Psoas muscle (tissue), 7 donors: ENCODE measurements at regions not wholly inside any gene's neighbourhood (a gene's known extent, or its start where the extent isn't known, plus 50 kb on each side); places are given as distances from the start of the nearest gene placed in this dataset.

Source experiments
- ATAC-seq, 4 donors: fragments of 200-7000 bp; cut with Tn5 transposase; one replicate each; pipeline ENCODE4 v1.9.1; 2020; ENCODE audit warnings: moderate library complexity in 3 of 4, mild to moderate bottlenecking in 2 of 4
- DNase-seq, 2 donors: peaks; one replicate each; pipeline ENCODE4 v3.0.0-alpha.2; 2020
- H3K27ac ChIP-seq: fragments of 200-600 bp; one replicate; pipeline ENCODE4 v1.8.0; 2022
- H3K27me3 ChIP-seq, 3 donors: fragments of 200-600 bp in 1 of 3; one replicate each; pipeline versions ENCODE4 v1.6.1 to v1.8.0; 2013 to 2022; ENCODE audit warnings: low read length in 2 of 3, mild to moderate bottlenecking in 2 of 3, moderate library complexity in 1 of 3; ENCODE audit not compliant: insufficient read depth in 3 of 3
- H3K36me3 ChIP-seq, 2 donors: fragments of 200-600 bp in 1 of 2; one replicate each; pipeline versions ENCODE4 v1.6.1 to v1.8.0; 2013 to 2022; ENCODE audit warnings: low read depth in 1 of 2, mild to moderate bottlenecking in 1 of 2, moderate library complexity in 1 of 2; ENCODE audit not compliant: insufficient read depth in 1 of 2
- H3K4me1 ChIP-seq: fragments of 200-600 bp; one replicate; pipeline ENCODE4 v1.8.0; 2022
- H3K4me3 ChIP-seq: fragments of 200-600 bp; one replicate; pipeline ENCODE4 v1.8.0; 2022; ENCODE audit warnings: mild to moderate bottlenecking
- H3K9me3 ChIP-seq: fragments of 200-600 bp; one replicate; pipeline ENCODE4 v1.8.0; 2022
- WGBS, 3 donors: extraction: QIAGEN DNeasy Blood & Tissue Kit; methylation state at CpG; one replicate each; pipeline versions ENCODE4 v1.1.6 to v1.1.7; 2013; 5-methylcytosine and 5-hydroxymethylcytosine counted together
- intact Hi-C, 2 donors: fragments of 100-400 bp; cut with DNase I; formaldehyde crosslinking; loops; one replicate each; pipeline versions ENCODE4 v1.11.0 to v1.14.2; 2022
- TF ChIP-seq, protein P1 (sequence below): fragments of 200-600 bp; IDR thresholded peaks from one replicate; pipeline ENCODE4 v1.8.0; 2022; ENCODE audit warnings: antibody characterized with exemption
- donor health status: healthy with polysubstance abuse.
- donor health status: DM: no; HTN: no; CAD: no; lungs with moderate emphysema.
- donor health status: Bipolar disorder and iron deficiency.
- donor health status: healthy.
- donor health status: DM: yes; HTN: yes; CAD: no.
- donor health status: DM: no; HTN: no; CAD: no.
- donor health status: DM: yes; HTN: yes; CAD: no.

DNA sequence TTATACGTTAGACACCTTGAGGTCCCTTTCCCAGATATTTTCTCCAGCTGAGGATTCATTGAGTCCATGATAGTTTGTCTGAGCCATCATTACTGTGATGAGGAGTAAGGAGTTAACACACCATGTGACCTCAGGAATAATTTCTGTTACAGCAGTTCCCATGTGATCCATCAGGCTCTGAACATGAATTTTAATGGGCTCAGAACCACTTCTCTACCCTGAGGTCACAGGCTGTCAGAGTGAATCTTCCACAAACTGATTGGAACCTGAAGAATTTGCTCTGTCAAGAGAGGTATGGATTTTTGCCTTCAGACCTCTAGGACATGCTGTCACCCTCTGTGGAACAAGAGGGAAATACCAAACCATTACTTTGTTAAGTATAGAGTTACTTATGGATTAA lies 81.0 kb downstream of the NTMT2 start:
- WGBS, 3 donors, result 80 to 91% (median 90%) methylated on average over 1 of the region's 1 CpG
- H3K27me3 ChIP-seq, result no peaks in the 10 kb centered on the region
- ATAC-seq, result no peak
- H3K4me3 ChIP-seq, result no peak overlapping the region
- TF ChIP-seq, protein P1, sequence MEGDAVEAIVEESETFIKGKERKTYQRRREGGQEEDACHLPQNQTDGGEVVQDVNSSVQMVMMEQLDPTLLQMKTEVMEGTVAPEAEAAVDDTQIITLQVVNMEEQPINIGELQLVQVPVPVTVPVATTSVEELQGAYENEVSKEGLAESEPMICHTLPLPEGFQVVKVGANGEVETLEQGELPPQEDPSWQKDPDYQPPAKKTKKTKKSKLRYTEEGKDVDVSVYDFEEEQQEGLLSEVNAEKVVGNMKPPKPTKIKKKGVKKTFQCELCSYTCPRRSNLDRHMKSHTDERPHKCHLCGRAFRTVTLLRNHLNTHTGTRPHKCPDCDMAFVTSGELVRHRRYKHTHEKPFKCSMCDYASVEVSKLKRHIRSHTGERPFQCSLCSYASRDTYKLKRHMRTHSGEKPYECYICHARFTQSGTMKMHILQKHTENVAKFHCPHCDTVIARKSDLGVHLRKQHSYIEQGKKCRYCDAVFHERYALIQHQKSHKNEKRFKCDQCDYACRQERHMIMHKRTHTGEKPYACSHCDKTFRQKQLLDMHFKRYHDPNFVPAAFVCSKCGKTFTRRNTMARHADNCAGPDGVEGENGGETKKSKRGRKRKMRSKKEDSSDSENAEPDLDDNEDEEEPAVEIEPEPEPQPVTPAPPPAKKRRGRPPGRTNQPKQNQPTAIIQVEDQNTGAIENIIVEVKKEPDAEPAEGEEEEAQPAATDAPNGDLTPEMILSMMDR, result no peak
- no peak overlapping the region for H3K27ac ChIP-seq
- no peaks in the 10 kb centered on the region for H3K36me3 ChIP-seq
- H3K4me1 ChIP-seq, result peaks cover 3% of the 10 kb centered on the region
- H3K9me3 ChIP-seq, result no peaks in the 10 kb centered on the region
- DNase-seq, result no peak
- intact Hi-C loops, result no loop called here

GRCh38 chr1:170230323-170230722 lies 84.6 kb downstream of the NTMT2 start:
- TF ChIP-seq, protein P1, result no peak
- Histone ChIP-seq H3K27me3 (no peaks in the 10 kb centered on the region), H3K4me1 (no peaks in the 10 kb centered on the region), H3K4me3 (no peak overlapping the region), H3K27ac (no peak overlapping the region), H3K9me3 (no peaks in the 10 kb centered on the region), H3K36me3 (no peaks in the 10 kb centered on the region)
- 67 to 73% (median 72%) methylated on average over 1 of the region's 1 CpG for WGBS, 3 donors
- ATAC-seq, result no peak
- DNase-seq, result no peak
- intact Hi-C loops, result no loop called here

GRCh38 chr1:170231662-170232061 lies 85.9 kb downstream of the NTMT2 start:
- Histone ChIP-seq H3K27me3 (no peaks in the 10 kb centered on the region), H3K27ac (no peak overlapping the region), H3K36me3 (no peaks in the 10 kb centered on the region), H3K9me3 (no peaks in the 10 kb centered on the region), H3K4me1 (no peaks in the 10 kb centered on the region), H3K4me3 (no peak overlapping the region)
- intact Hi-C loops, result no loop called here
- 58 to 65% (median 62%) methylated on average over 1 of the region's 1 CpG for WGBS, 3 donors
- TF ChIP-seq, protein P1, result no peak
- ATAC-seq, result no peak
- no peak for DNase-seq

DNA sequence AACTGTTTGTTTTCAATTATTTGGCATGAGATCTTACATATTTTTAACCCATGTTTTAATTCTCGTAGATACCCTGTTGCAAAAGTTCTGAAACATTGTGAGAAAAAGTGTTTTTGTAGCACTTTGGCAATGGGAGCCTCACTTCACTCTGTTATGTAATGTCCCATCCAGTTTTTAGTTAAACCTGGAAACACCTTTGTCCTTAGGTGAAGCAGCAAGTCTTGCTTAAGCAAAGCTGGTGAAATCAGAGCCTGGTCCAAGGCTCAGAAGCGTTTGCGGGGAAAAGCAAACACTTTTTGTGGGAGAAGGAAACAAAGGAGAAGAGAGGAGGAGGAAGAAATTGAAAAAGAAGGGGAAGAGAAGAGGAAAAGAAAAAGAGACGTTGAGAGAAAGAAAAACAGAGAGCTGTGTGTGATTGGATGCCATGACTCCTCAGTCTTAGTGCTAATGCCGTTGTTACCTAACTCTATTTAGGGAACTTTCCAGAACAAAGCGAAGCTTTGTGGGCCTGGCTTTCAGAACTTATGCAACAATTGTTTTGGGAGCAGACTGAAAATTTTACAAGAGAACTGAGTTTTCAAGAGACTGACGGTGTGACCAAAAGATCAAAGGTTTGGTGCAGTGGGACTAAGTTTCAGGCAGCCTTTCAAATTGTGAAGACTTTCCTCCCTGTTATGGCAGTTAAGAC lies 93.1 kb downstream of the NTMT2 start:
- H3K36me3 ChIP-seq, result no peaks in the 10 kb centered on the region
- DNase-seq (no peak), ATAC-seq (no peak)
- intact Hi-C loops, result no loop called here
- no peaks in the 10 kb centered on the region for H3K27me3 ChIP-seq
- TF ChIP-seq, protein P1, result no peak
- 69 to 73% (median 72%) methylated on average over 7 of the region's 7 CpGs for WGBS, 3 donors
- no peak overlapping the region for H3K27ac ChIP-seq
- no peaks in the 10 kb centered on the region for H3K4me1 ChIP-seq
- H3K9me3 ChIP-seq, result no peaks in the 10 kb centered on the region
- no peak overlapping the region for H3K4me3 ChIP-seq

DNA sequence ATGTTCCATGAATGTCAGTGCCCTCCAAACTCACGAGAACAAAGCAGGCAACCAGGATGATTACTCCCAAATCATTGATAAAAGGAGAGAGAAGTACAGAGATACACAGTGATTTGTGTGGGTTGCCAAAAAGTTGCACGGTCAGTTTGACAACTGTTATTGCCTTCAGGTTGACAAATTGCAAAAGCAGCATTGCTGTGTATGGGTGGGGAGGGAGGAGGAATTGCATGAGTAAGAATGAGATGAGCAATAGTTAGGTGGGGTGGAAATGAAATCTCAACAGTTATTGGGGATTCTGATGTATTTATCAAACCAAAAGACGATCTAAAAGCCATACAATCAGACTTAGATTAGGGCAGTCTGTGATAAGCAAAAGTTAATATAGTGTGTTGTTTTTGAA lies 93.7 kb downstream of the NTMT2 start:
- TF ChIP-seq, protein P1, result no peak
- intact Hi-C loops, result no loop called here
- Histone ChIP-seq H3K4me3 (no peak overlapping the region), H3K27me3 (no peaks in the 10 kb centered on the region), H3K27ac (no peak overlapping the region), H3K36me3 (no peaks in the 10 kb centered on the region), H3K9me3 (no peaks in the 10 kb centered on the region), H3K4me1 (no peaks in the 10 kb centered on the region)
- DNase-seq (no peak), ATAC-seq (no peak)
- WGBS, 3 donors, result 56 to 68% (median 58%) methylated on average over 3 of the region's 3 CpGs
